NB4 (cell line): ENCODE measurements at regions not wholly inside any gene's neighbourhood (a gene's known extent, or its start where the extent isn't known, plus 50 kb on each side); places are given as distances from the start of the nearest gene placed in this dataset.

ENCODE experiments used
- MAX ChIP-seq: IDR thresholded peaks from 2 replicates; pipeline ENCODE4 v1.6.1; 2011; ENCODE audit warnings: low read depth, low read length
- POLR2A ChIP-seq: IDR thresholded peaks from 2 replicates; pipeline ENCODE4 v1.6.1; 2011; ENCODE audit warnings: mild to moderate bottlenecking; ENCODE audit not compliant: insufficient read length; ENCODE audit errors: extremely low read depth
- TF ChIP-seq, protein P1 (sequence below): IDR thresholded peaks from one replicate; pipeline ENCODE4 v1.5.1; 2012; ENCODE audit warnings: low read depth, low read length

- no peak for TF ChIP-seq POLR2A
- TF ChIP-seq, protein P1, sequence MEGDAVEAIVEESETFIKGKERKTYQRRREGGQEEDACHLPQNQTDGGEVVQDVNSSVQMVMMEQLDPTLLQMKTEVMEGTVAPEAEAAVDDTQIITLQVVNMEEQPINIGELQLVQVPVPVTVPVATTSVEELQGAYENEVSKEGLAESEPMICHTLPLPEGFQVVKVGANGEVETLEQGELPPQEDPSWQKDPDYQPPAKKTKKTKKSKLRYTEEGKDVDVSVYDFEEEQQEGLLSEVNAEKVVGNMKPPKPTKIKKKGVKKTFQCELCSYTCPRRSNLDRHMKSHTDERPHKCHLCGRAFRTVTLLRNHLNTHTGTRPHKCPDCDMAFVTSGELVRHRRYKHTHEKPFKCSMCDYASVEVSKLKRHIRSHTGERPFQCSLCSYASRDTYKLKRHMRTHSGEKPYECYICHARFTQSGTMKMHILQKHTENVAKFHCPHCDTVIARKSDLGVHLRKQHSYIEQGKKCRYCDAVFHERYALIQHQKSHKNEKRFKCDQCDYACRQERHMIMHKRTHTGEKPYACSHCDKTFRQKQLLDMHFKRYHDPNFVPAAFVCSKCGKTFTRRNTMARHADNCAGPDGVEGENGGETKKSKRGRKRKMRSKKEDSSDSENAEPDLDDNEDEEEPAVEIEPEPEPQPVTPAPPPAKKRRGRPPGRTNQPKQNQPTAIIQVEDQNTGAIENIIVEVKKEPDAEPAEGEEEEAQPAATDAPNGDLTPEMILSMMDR = no peak
- no peak for TF ChIP-seq MAX
Observed at GRCh38 chr1:209157546-209158249, 425.8 kb upstream of the CAMK1G start.
